ENCODE measurements at regions not wholly inside any gene's neighbourhood (a gene's known extent, or its start where the extent isn't known, plus 50 kb on each side); places are given as distances from the start of the nearest gene placed in this dataset.

- no peak for DNase-seq
Measured at GRCh38 chr9:108642871-108643270, 212.9 kb downstream of the ACTL7B start.

DNA sequence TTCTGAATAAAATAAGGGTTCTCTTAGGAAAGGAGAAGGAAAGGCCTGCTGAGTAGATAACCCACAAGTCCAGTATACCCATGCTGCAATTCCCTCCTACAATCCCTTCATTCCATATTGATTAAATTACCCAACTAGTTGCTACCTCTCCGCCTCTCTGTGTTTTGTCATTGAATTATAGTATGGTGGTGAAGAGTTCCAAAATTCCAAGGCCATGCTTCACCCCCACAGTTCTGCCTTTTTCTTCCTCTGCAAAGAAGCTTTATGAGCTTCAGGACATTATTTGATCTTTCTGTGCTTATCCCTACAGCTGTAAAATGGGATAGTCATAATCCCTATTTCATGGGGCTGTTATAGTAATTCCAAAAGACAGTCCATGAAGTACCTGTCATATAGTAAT lies 215.6 kb downstream of the ACTL7B start:
- DNase-seq, result no peak

GRCh38 chr9:108639696-108640095 lies 216.1 kb downstream of the ACTL7B start:
- no peak for DNase-seq

DNA sequence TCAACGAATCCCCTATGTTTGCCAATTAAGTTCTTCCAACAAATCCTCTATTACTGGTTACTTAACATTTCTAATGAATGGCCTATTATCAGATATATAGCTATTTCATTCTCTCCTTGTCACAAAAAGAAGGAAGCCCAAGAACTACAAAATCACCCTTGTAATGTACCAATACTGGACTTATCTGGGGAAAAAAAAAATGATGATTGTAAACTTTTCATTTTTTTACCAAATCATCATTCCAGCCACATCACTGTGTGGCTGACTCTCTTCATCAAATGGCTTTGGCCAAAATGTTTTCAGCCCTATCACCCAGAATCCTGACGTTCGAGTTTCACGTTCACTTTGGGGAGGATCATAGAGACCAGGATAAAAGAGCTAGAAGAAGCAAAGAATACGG lies 216.7 kb downstream of the ACTL7B start:
- no peak for DNase-seq

GRCh38 chr9:108637340-108637739 lies 218.4 kb downstream of the ACTL7B start:
- DNase-seq, result no peak

DNA sequence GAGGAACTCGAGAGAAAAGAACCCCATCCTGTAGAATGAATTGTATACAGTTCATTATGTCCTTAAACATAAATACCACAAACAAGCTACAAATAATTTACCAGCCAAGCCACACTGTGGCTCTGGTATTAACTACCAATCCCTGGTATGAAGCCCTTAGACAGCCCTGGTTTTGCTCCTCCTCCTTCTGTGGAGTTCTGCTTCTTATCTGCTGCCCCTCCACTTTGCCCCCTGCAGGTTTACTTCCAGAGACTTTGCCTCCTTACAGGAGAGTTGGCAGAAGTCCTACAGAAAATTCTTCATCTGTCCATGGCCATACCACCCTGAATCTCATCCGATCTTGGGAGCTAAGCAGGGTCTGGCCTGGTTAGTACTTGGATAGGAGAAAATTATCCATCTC lies 219.8 kb downstream of the ACTL7B start:
- DNase-seq, result no peak

DNA sequence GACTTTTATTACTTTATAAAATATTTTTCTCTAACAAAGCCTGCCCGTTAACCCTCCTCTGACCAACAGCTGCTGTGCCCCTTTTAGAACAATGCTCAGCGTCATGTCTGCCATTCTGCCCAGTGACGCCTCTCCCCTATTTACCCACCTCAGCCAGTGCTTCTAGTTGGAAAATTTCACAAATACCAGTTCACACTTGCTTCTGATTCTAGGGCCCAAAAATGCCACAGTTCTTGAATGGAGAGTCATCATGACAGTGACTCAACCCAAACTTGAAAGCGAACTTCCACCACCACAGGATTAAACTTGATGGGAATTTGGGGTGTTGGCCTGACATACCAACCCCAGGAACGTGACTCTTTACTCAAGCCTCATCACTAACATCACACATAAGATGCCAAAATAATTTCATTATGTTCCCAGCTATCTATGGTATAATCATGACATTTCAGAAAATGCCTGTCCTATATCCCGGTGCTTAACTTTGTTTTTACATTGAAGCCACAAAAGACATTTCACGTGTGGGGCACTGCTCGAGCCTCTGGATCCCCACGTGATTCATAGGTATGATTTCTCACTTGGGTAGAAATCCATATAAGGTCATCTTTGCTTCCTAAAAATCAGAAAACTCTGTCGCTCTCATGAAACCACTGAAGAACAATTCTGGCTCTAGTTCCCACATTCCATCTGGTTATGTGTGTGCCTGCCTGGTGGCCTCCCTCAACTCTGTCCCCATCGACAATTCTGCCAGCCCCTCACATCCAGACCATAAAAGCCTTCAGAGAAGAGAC lies 220.9 kb downstream of the ACTL7B start:
- no peak for DNase-seq

GRCh38 chr9:108634204-108634603 lies 221.6 kb downstream of the ACTL7B start:
- no peak for DNase-seq

DNA sequence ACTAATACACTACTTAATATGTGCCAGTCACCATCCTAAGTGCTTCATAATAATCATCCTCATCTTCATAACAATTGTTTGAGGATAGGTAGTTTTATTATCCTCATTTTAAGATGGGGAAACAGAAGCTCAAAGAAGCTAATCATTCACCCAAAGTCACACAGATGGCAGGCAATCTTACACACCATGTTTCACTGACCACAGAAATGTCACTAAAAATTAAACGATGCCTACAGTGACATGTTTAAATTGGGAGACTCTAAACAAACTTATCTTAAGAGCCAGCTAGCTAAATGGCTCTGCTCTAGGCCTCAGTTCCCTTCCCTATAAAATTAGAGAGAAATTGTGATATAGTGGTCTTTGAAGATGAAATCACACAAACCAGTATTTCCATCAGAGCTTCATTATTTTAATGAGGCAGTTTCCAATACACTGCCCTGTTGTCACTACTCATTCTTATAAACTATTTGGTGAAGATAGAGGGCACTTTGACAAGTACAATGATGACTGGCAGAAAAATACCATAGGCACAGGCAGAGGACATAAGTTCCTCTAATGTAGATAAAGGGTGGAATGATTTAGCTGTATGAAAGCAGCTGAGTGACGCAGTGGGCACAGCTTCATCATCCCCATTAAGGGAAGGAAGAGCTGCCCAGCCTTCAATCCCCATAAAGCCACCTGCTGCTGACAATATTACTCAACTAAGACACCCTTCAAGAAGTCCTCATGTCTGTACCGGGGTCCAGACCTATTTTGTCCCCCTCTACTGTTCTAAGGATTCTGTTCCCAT lies 224.1 kb downstream of the ACTL7B start:
- no peak for DNase-seq

DNA sequence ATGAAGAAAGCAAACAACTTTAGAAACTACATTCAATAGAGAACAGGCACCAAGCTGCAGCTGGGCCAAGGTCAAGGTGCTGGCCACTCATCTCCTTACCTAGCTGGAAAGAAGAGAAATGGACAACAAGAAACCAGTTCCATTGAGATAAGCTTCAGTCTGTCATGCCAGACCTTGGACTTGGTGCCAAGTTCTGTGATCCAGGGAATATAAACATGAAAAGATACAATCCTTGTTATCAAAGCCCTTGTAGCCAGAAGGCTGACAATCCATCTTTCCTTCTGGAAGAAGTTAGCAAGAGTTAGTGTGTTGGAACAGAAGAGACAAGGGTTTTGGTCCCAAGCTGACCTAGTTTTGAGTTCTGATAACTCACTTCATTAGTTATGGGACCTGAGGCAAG lies 227.5 kb downstream of the ACTL7B start:
- DNase-seq, result no peak

- DNase-seq, result no peak
Measured at GRCh38 chr9:108626743-108627142, 229.0 kb downstream of the ACTL7B start.

DNA sequence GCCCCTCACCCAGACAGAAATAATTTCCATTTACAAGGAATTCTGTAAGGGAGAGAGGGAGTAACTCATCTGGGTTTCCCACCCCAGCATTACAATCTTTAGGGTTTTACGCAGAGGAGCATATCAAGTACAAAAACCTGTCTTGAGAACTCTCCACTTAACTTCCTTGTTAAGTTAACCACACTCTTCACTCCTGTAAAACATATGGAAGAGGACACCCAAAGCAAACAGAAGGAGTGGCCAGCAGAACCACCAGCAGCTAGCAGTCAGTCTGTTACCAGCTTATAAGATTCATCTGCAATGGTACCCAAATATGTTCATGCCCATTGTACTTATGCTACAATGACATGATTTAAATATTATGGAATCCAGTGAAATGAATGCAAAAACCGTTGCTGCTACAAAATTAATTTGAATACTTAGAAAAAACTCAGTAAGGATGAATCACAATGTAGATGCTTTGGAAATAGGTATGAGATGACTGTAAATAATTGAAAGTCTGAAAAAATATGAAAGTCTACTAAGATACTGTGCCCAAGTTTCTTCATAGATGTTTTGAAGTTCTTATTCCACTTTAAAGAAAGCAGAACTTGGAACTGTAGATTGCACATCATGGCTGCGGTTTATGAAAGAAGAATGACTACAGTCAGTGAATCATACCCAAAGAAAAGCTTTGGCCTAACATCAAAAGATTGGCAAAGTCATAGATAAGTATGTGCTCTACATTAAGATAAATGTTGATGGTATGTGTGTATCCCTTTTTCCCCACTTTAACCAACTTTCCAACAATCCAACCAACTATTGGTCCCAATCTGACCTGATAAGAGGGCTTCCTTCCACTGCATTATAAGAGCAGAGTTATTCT lies 233.6 kb downstream of the ACTL7B start:
- no peak for DNase-seq

DNA sequence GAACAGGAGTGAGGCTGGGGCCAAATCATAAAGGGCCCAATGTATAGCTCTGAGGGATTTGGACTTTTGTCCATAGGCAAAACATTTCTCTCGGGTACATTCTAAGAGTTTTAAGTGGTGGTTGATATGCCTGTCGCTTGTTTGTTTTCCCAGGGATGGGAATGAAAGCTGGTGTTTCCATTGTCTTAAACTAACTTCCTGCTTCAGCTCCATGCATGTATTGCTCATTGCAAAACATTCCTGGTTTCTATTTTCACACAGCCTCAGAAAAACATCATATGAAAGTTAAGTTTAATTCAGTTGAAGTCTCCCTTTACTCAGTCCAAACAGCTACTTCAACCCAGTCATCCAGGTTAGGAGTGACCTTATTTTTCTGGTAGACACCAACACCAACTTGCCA lies 235.0 kb downstream of the ACTL7B start:
- DNase-seq, result no peak

GRCh38 chr9:108618906-108619550 lies 236.8 kb downstream of the ACTL7B start:
- no peak for DNase-seq

DNA sequence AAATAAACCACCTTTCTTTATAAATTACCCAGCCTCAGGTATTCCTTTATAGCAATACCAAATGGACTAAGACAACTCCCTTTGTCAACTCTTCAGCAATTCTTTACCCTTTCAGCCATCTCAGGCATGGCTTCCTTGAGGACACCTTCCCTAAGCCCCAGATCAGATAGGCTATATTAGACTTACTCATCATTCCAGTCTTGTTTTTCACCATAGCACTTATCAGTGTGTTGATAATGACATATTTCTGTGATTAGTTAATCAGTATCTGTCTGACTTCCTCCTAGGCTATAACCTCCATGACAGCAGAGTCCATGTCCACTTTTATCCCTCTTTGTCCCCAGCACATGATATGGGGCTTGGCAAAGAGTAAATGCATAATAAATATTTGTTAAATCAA lies 238.1 kb downstream of the ACTL7B start:
- DNase-seq, result no peak

DNA sequence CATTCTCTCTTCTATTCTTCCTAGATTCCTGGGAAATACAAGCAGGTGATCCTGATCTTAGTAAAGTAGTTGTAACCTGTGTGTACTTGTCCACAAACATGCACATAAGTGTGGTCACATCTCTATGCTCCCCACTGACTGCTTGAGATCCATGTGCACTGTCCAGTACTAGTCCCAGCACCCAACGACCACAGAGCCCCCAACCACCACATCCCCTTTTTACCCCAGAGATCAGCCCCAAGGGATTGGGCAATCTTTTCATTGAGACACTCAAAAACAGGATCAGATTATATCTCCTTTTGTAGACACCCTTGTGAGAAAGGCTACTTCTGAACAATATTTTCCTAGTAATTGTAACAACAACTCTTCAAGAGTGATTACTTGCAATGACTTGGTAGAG lies 240.6 kb downstream of the ACTL7B start:
- DNase-seq, result no peak

GRCh38 chr9:108612513-108612912 lies 243.3 kb downstream of the ACTL7B start:
- no peak for DNase-seq

DNA sequence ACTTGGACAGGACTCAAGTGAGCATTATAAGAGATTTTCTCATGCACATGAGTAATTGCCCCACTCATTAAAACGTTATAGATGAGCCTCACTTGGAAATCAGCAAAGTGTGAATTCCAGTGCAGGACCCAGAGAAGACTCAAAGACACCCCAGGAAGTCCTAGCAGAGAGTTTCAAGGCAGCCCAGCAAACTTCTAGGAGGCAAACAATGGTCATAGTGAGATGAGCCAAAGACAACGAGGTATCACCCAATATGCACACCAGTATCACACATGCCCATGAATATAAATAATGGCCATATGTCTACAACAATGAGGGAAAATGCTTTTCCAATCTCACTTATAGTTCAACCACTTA lies 245.9 kb downstream of the ACTL7B start:
- no peak for DNase-seq

GRCh38 chr9:108609227-108609896 lies 246.4 kb downstream of the ACTL7B start:
- no peak for DNase-seq

DNA sequence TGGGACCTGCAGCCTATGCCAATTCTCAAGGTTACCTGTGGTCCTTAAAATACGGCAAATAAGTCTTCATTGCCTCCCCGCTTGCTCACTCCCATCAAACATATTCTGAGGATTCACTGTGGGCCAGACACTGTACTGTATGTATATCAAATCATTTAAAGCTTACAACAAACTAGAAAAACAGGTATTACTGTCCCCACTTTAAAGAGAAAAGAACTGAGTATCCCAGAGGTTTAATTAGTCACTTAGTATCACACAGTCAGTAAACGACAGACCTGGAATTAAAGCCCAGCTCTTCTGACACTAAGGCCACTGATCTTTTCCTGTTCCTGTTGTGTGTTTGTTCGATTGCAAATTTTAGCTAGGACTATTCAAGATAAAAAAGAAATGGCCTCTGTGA lies 248.2 kb downstream of the ACTL7B start:
- DNase-seq, result no peak

DNA sequence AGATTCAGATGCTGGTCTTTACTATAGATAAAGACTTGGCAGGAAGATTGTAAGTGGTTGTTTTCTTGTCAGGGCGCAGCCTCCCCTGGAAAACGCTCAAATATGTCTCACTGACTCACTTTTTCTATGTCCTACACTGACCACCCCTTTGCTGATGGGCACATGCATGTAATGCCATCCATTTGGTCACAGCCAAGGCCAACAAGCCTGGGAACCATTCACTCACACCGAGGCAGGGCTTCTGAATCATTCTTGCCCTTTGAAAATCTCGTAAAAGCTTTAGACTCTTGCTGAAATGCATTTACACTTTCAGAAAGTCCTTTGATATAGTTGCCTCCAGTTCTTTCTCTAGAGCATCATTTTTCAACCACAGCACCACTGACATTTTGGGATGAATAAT lies 249.4 kb downstream of the ACTL7B start:
- DNase-seq, result no peak

GRCh38 chr9:108603141-108603540 lies 252.6 kb downstream of the ACTL7B start:
- DNase-seq, result no peak

All from CD4-positive, alpha-beta T cell treated with Interleukin-21 for 1 hour (primary cell).